Femur (tissue), 1 donor: ENCODE measurements at regions not wholly inside any gene's neighbourhood (a gene's known extent, or its start where the extent isn't known, plus 50 kb on each side); places are given as distances from the start of the nearest gene placed in this dataset.

ENCODE experiments used
- DNase-seq: peaks from one replicate; pipeline ENCODE4 v3.0.0-alpha.2; 2017

- no peak for DNase-seq
These were observed 515.7 kb downstream of the RPS24 start for GRCh38 chr10:78549140-78549935.

GRCh38 chr10:78550090-78550489 is 516.4 kb downstream of the RPS24 start:
- no peak for DNase-seq

- DNase-seq = no peak
These were observed 517.1 kb downstream of the RPS24 start for GRCh38 chr10:78550716-78551115.

- DNase-seq = no peak
These were observed 517.4 kb upstream of the ZMIZ1 start for GRCh38 chr10:78551184-78552005.

GRCh38 chr10:78552261-78552811 is 516.4 kb upstream of the ZMIZ1 start:
- DNase-seq = peak; percentile 91

GRCh38 chr10:78553792-78554191 is 515.0 kb upstream of the ZMIZ1 start:
- DNase-seq = no peak

- DNase-seq = no peak
These were observed 513.6 kb upstream of the ZMIZ1 start for GRCh38 chr10:78555128-78555527.

GRCh38 chr10:78556705-78557432 is 511.9 kb upstream of the ZMIZ1 start:
- no peak for DNase-seq

- no peak for DNase-seq
These were observed 511.3 kb upstream of the ZMIZ1 start for GRCh38 chr10:78557433-78557925.

GRCh38 chr10:78559661-78560340 is 509.0 kb upstream of the ZMIZ1 start:
- no peak for DNase-seq

GRCh38 chr10:78560341-78560688 is 508.5 kb upstream of the ZMIZ1 start:
- no peak for DNase-seq

- DNase-seq = peak; percentile 84
These were observed 505.5 kb upstream of the ZMIZ1 start for GRCh38 chr10:78563314-78563713.

- no peak for DNase-seq
These were observed 502.9 kb upstream of the ZMIZ1 start for GRCh38 chr10:78565841-78566240.

GRCh38 chr10:78566284-78567111 is 502.3 kb upstream of the ZMIZ1 start:
- no peak for DNase-seq

GRCh38 chr10:78567680-78568455 is 500.9 kb upstream of the ZMIZ1 start:
- DNase-seq = no peak

GRCh38 chr10:78568620-78569019 is 500.1 kb upstream of the ZMIZ1 start:
- no peak for DNase-seq

- no peak for DNase-seq
These were observed 498.0 kb upstream of the ZMIZ1 start for GRCh38 chr10:78570633-78571235.

GRCh38 chr10:78571286-78571685 is 497.5 kb upstream of the ZMIZ1 start:
- DNase-seq = no peak

- DNase-seq = no peak
These were observed 496.9 kb upstream of the ZMIZ1 start for GRCh38 chr10:78571891-78572290.

- DNase-seq = no peak
These were observed 496.2 kb upstream of the ZMIZ1 start for GRCh38 chr10:78572565-78572964.
